ENCODE measurements at regions not wholly inside any gene's neighbourhood (a gene's known extent, or its start where the extent isn't known, plus 50 kb on each side); places are given as distances from the start of the nearest gene placed in this dataset.

GRCh38 chr16:6031567-6031966 is 934.0 kb upstream of the EEF2KMT start:
- H3K9me3 ChIP-seq (ENCODE audit: control insufficient read depth, insufficient read depth, low read length), result no peaks in the 10 kb centered on the region
- H3F3A ChIP-seq (ENCODE audit: control insufficient read depth, insufficient read depth), result no peaks in the 10 kb centered on the region
- no peaks in the 10 kb centered on the region for H3K4me1 ChIP-seq (ENCODE audit: control insufficient read depth, low read length)
- H3K36me3 ChIP-seq (ENCODE audit: control insufficient read depth, low read length), result no peaks in the 10 kb centered on the region
- H3K27ac ChIP-seq (ENCODE audit: low read depth, low read length), result no peak overlapping the region
- H3K4me2 ChIP-seq (ENCODE audit: low read length), result no peak overlapping the region
- no peaks in the 10 kb centered on the region for H3K9me2 ChIP-seq (replicated peaks; ENCODE audit: control insufficient read depth, low read length)
- no peaks in the 10 kb centered on the region for H4K20me1 ChIP-seq (ENCODE audit: control insufficient read depth, insufficient read depth, low read depth, low read length)
- TF ChIP-seq CTCF (IDR thresholded peaks at IDR 0.05; ENCODE audit: low read depth, low read length, poor library complexity, severe bottlenecking), result no peak
- TF ChIP-seq EZH2phosphoT487 (IDR thresholded peaks at IDR 0.05; ENCODE audit: borderline replicate concordance, low read length), result no peak
- H3K4me3 ChIP-seq (ENCODE audit: low read length), result no peak overlapping the region
- no peaks in the 10 kb centered on the region for H3K27me3 ChIP-seq (ENCODE audit: control insufficient read depth, low read length)
- no peaks in the 10 kb centered on the region for H3K79me2 ChIP-seq (ENCODE audit: control insufficient read depth, low read length)

- no peak for TF ChIP-seq EZH2phosphoT487 (IDR thresholded peaks at IDR 0.05; ENCODE audit: borderline replicate concordance, low read length)
- TF ChIP-seq CTCF (IDR thresholded peaks at IDR 0.05; ENCODE audit: low read depth, low read length, poor library complexity, severe bottlenecking), result no peak
- Histone ChIP-seq H3K36me3 (ENCODE audit: control insufficient read depth, low read length) (no peaks in the 10 kb centered on the region), H3K4me2 (ENCODE audit: low read length) (no peak overlapping the region), H3K27ac (ENCODE audit: low read depth, low read length) (no peak overlapping the region), H3K27me3 (ENCODE audit: control insufficient read depth, low read length) (no peaks in the 10 kb centered on the region), H3K79me2 (ENCODE audit: control insufficient read depth, low read length) (no peaks in the 10 kb centered on the region), H4K20me1 (ENCODE audit: control insufficient read depth, insufficient read depth, low read depth, low read length) (no peaks in the 10 kb centered on the region), H3F3A (ENCODE audit: control insufficient read depth, insufficient read depth) (no peaks in the 10 kb centered on the region), H3K9me3 (ENCODE audit: control insufficient read depth, insufficient read depth, low read length) (no peaks in the 10 kb centered on the region), H3K9me2 (replicated peaks; ENCODE audit: control insufficient read depth, low read length) (no peaks in the 10 kb centered on the region), H3K4me1 (ENCODE audit: control insufficient read depth, low read length) (no peaks in the 10 kb centered on the region), H3K4me3 (ENCODE audit: low read length) (no peak overlapping the region)
These were observed 933.5 kb upstream of the EEF2KMT start for GRCh38 chr16:6031102-6031501.

GRCh38 chr16:6027733-6028132 is 930.1 kb upstream of the EEF2KMT start:
- Histone ChIP-seq H3K79me2 (ENCODE audit: control insufficient read depth, low read length) (no peaks in the 10 kb centered on the region), H3K27me3 (ENCODE audit: control insufficient read depth, low read length) (no peaks in the 10 kb centered on the region), H3K27ac (ENCODE audit: low read depth, low read length) (no peak overlapping the region), H3K4me2 (ENCODE audit: low read length) (no peak overlapping the region), H3K4me1 (ENCODE audit: control insufficient read depth, low read length) (no peaks in the 10 kb centered on the region), H3K36me3 (ENCODE audit: control insufficient read depth, low read length) (no peaks in the 10 kb centered on the region), H4K20me1 (ENCODE audit: control insufficient read depth, insufficient read depth, low read depth, low read length) (no peaks in the 10 kb centered on the region), H3K4me3 (ENCODE audit: low read length) (no peak overlapping the region), H3F3A (ENCODE audit: control insufficient read depth, insufficient read depth) (no peaks in the 10 kb centered on the region), H3K9me3 (ENCODE audit: control insufficient read depth, insufficient read depth, low read length) (no peaks in the 10 kb centered on the region), H3K9me2 (replicated peaks; ENCODE audit: control insufficient read depth, low read length) (no peaks in the 10 kb centered on the region)
- TF ChIP-seq EZH2phosphoT487 (IDR thresholded peaks at IDR 0.05; ENCODE audit: borderline replicate concordance, low read length) (no peak), CTCF (IDR thresholded peaks at IDR 0.05; ENCODE audit: low read depth, low read length, poor library complexity, severe bottlenecking) (no peak)

GRCh38 chr16:6023449-6023848 is 925.9 kb upstream of the EEF2KMT start:
- H3K27ac ChIP-seq (ENCODE audit: low read depth, low read length), result no peak overlapping the region
- no peaks in the 10 kb centered on the region for H3K4me1 ChIP-seq (ENCODE audit: control insufficient read depth, low read length)
- H3K36me3 ChIP-seq (ENCODE audit: control insufficient read depth, low read length), result no peaks in the 10 kb centered on the region
- no peak overlapping the region for H3K4me3 ChIP-seq (ENCODE audit: low read length)
- H3K27me3 ChIP-seq (ENCODE audit: control insufficient read depth, low read length), result no peaks in the 10 kb centered on the region
- H3K79me2 ChIP-seq (ENCODE audit: control insufficient read depth, low read length), result no peaks in the 10 kb centered on the region
- no peaks in the 10 kb centered on the region for H3K9me3 ChIP-seq (ENCODE audit: control insufficient read depth, insufficient read depth, low read length)
- no peak for TF ChIP-seq CTCF (IDR thresholded peaks at IDR 0.05; ENCODE audit: low read depth, low read length, poor library complexity, severe bottlenecking)
- no peak for TF ChIP-seq EZH2phosphoT487 (IDR thresholded peaks at IDR 0.05; ENCODE audit: borderline replicate concordance, low read length)
- H4K20me1 ChIP-seq (ENCODE audit: control insufficient read depth, insufficient read depth, low read depth, low read length), result no peaks in the 10 kb centered on the region
- no peak overlapping the region for H3K4me2 ChIP-seq (ENCODE audit: low read length)
- H3F3A ChIP-seq (ENCODE audit: control insufficient read depth, insufficient read depth), result no peaks in the 10 kb centered on the region
- no peaks in the 10 kb centered on the region for H3K9me2 ChIP-seq (replicated peaks; ENCODE audit: control insufficient read depth, low read length)
